HCT116 (cell line): ENCODE measurements at regions not wholly inside any gene's neighbourhood (a gene's known extent, or its start where the extent isn't known, plus 50 kb on each side); places are given as distances from the start of the nearest gene placed in this dataset.

Experiments
- ATAC-seq: fragments of 200-7000 bp; cut with Tn5 transposase; 2 replicates; pipeline ENCODE4 v1.9.1; 2020; ENCODE audit warnings: mild to moderate bottlenecking, moderate library complexity
- BruUV-seq: library from RNA; stranded (reverse); fragments of 400-500 nt; replicated peaks from 2 replicates; lab custom pipeline; 2021; lab: Mats Ljungman, UMichigan
- CTCF ChIA-PET: fragments of 300-600 bp; sonication (Branson Sonifier 250); formaldehyde crosslinking; loops from one replicate; lab custom pipeline; 2021; ENCODE audit warnings: antibody characterized with exemption; lab: Charles Lee
- POLR2A ChIA-PET: fragments of 300-600, 350-600 bp; sonication (Branson Sonifier 250); formaldehyde crosslinking; loops from one replicate; lab custom pipeline; 2021; ENCODE audit warnings: antibody characterized with exemption; lab: Charles Lee
- RAD21 ChIA-PET, 2 experiments: fragments of 300-600 bp; sonication (Branson Sonifier 250); formaldehyde crosslinking; loops; one replicate each; lab custom pipeline; 2023; ENCODE audit warnings: low total read pairs in 2 of 2; ENCODE audit not compliant: uncharacterized antibody in 2 of 2, unreplicated experiment in 2 of 2, low non-redundant PET in 1 of 2; lab: Charles Lee
- DNase-seq: peaks from one replicate; pipeline ENCODE4 v3.0.0-alpha.2; 2010; ENCODE audit warnings: low read depth, low spot score
- H2AFZ ChIP-seq: fragments of 200-600 bp; shearing (Covaris generic), sonication (generic); 2 replicates; pipeline ENCODE4 v1.6.1; 2017; ENCODE audit warnings: low read depth, mixed run types, mixed read lengths, antibody characterized with exemption, low read length; ENCODE audit not compliant: poor library complexity, severe bottlenecking
- H3K27ac ChIP-seq: 2 replicates; pipeline ENCODE4 v1.5.1; 2012; ENCODE audit warnings: low read depth, low read length
- H3K27me3 ChIP-seq: fragments of 200-600 bp; sonication (generic); 2 replicates; pipeline ENCODE4 v1.6.1; 2016; ENCODE audit warnings: mixed run types, low read length, mixed read lengths; ENCODE audit not compliant: insufficient read depth
- H3K36me3 ChIP-seq, 2 experiments: fragments of 200-500 bp in 1 of 2; fragments of 200-600 bp in 1 of 2; sonication (Bioruptor generic) in 1 of 2; sonication (generic) in 1 of 2; 2 replicates each; pipeline versions ENCODE4 v1.5.1 to v1.6.1; 2014 to 2016; ENCODE audit warnings: low read length in 2 of 2, inconsistent platforms in 1 of 2, mixed read lengths in 1 of 2, mixed run types in 1 of 2; ENCODE audit not compliant: insufficient read depth in 2 of 2, control insufficient read depth in 1 of 2
- H3K4me1 ChIP-seq, 2 experiments: fragments of 200-600 bp in 1 of 2; sonication (generic) in 1 of 2; 2 replicates each; pipeline versions ENCODE4 v1.5.1 to v1.6.1; 2012 to 2017; ENCODE audit warnings: low read length in 2 of 2, inconsistent platforms in 1 of 2, mild to moderate bottlenecking in 1 of 2, mixed read lengths in 1 of 2, mixed run types in 1 of 2, moderate library complexity in 1 of 2; ENCODE audit not compliant: insufficient read depth in 2 of 2, control insufficient read depth in 1 of 2
- H3K4me2 ChIP-seq: fragments of 200-600 bp; sonication (generic); 2 replicates; pipeline ENCODE4 v1.6.1; 2017; ENCODE audit warnings: mixed run types, low read length, mixed read lengths
- H3K4me3 ChIP-seq, 2 experiments: fragments of 200-600 bp in 1 of 2; sonication (generic) in 1 of 2; replicated peaks in 1 of 2; 2 replicates each; pipeline ENCODE4 v1.5.1; 2011 to 2016; ENCODE audit warnings: low read length in 2 of 2, control low read depth in 1 of 2, low read depth in 1 of 2, mild to moderate bottlenecking in 1 of 2, mixed read lengths in 1 of 2, mixed run types in 1 of 2
- H3K79me2 ChIP-seq: fragments of 200-600 bp; sonication (generic); 2 replicates; pipeline ENCODE4 v1.6.1; 2017; ENCODE audit warnings: mild to moderate bottlenecking, mixed run types, low read length, moderate library complexity, mixed read lengths; ENCODE audit not compliant: insufficient read depth
- H3K9ac ChIP-seq: fragments of 200-600 bp; sonication (generic); 2 replicates; pipeline ENCODE4 v1.6.1; 2016; ENCODE audit warnings: low read length, mixed read lengths
- H3K9me2 ChIP-seq: fragments of 200-600 bp; sonication (generic), shearing (Covaris generic); 2 replicates; pipeline ENCODE4 v1.6.1; 2017; ENCODE audit warnings: mixed run types, mild to moderate bottlenecking, moderate library complexity; ENCODE audit not compliant: insufficient read depth
- H3K9me3 ChIP-seq, 2 experiments: fragments of 200-500 bp in 1 of 2; fragments of 200-600 bp in 1 of 2; sonication (Bioruptor generic) in 1 of 2; sonication (generic) in 1 of 2; 2 replicates each; pipeline ENCODE4 v1.6.1; 2014 to 2017; ENCODE audit warnings: low read length in 2 of 2, mixed read lengths in 2 of 2, inconsistent platforms in 1 of 2, low read depth in 1 of 2, mild to moderate bottlenecking in 1 of 2, mixed run types in 1 of 2, moderate library complexity in 1 of 2; ENCODE audit not compliant: control insufficient read depth in 1 of 2, insufficient read depth in 1 of 2
- H4K20me1 ChIP-seq: fragments of 200-600 bp; sonication (generic), shearing (Covaris generic); 2 replicates; pipeline ENCODE4 v1.6.1; 2017; ENCODE audit warnings: mixed run types, mild to moderate bottlenecking, moderate library complexity; ENCODE audit not compliant: insufficient read depth
- CBX3 ChIP-seq: IDR thresholded peaks from 2 replicates; pipeline ENCODE4 v1.6.1; 2012; ENCODE audit warnings: low read depth
- CEBPB ChIP-seq: IDR thresholded peaks from 2 replicates; pipeline ENCODE4 v1.6.1; 2012; ENCODE audit warnings: low read depth
- CTCF ChIP-seq, 3 experiments: fragments of 200-600 bp in 1 of 3; sonication (generic) in 1 of 3; IDR thresholded peaks in 2 of 3; conservative IDR thresholded peaks in 1 of 3; 2 replicates each; pipeline ENCODE4 v1.5.1; 2012 to 2017; ENCODE audit warnings: low read depth in 2 of 3, low read length in 2 of 3, antibody characterized with exemption in 1 of 3, borderline replicate concordance in 1 of 3, control low read depth in 1 of 3, mild to moderate bottlenecking in 1 of 3, mixed read lengths in 1 of 3, mixed run types in 1 of 3, moderate library complexity in 1 of 3; ENCODE audit not compliant: insufficient read depth in 1 of 3
- EGR1 ChIP-seq: IDR thresholded peaks from 2 replicates; pipeline ENCODE4 v1.6.1; 2012; ENCODE audit warnings: low read depth
- ELF1 ChIP-seq: IDR thresholded peaks from 2 replicates; pipeline ENCODE4 v1.6.1; 2012; ENCODE audit warnings: low read depth, borderline replicate concordance
- EZH2 ChIP-seq: fragments of 200-600 bp; sonication (generic); IDR thresholded peaks from 2 replicates; pipeline ENCODE4 v1.6.1; 2017; ENCODE audit warnings: antibody characterized with exemption, mixed run types
- FOSL1 ChIP-seq: IDR thresholded peaks from 2 replicates; pipeline ENCODE4 v1.6.1; 2012; ENCODE audit warnings: low read depth
- JUND ChIP-seq: IDR thresholded peaks from 2 replicates; pipeline ENCODE4 v1.6.1; 2012
- MAX ChIP-seq: IDR thresholded peaks from 2 replicates; pipeline ENCODE4 v1.6.1; 2012
- POLR2AphosphoS5 ChIP-seq: IDR thresholded peaks from 2 replicates; pipeline ENCODE4 v1.6.1; 2011; ENCODE audit warnings: mild to moderate bottlenecking, low read depth, low read length, moderate library complexity
- RAD21 ChIP-seq: IDR thresholded peaks from 2 replicates; pipeline ENCODE4 v1.6.1; 2012; ENCODE audit warnings: low read depth, mild to moderate bottlenecking
- REST ChIP-seq: IDR thresholded peaks from 2 replicates; pipeline ENCODE4 v1.6.1; 2012; ENCODE audit warnings: low read depth
- SIN3A ChIP-seq: IDR thresholded peaks from 2 replicates; pipeline ENCODE4 v1.6.1; 2012; ENCODE audit warnings: low read depth
- SRF ChIP-seq: IDR thresholded peaks from 2 replicates; pipeline ENCODE4 v1.6.1; 2012; ENCODE audit warnings: low read depth
- TCF7L2 ChIP-seq: IDR thresholded peaks from 2 replicates; pipeline ENCODE4 v1.7.0; 2011; ENCODE audit warnings: borderline replicate concordance, inconsistent platforms; ENCODE audit not compliant: insufficient read depth, insufficient read length; ENCODE audit errors: extremely low read depth
- YY1 ChIP-seq: IDR thresholded peaks from 2 replicates; pipeline ENCODE4 v1.6.1; 2011; ENCODE audit warnings: low read length, low read depth, moderate library complexity, mild to moderate bottlenecking; ENCODE audit not compliant: insufficient replicate concordance; ENCODE audit errors: extremely low read depth
- ZFX ChIP-seq: fragments of 450-650 bp; IDR thresholded peaks from 2 replicates; pipeline ENCODE4 v1.6.1; 2017
- ZNF274 ChIP-seq: fragments of 200-500 bp; sonication (Bioruptor generic); IDR thresholded peaks from 2 replicates; pipeline ENCODE4 v1.6.1; 2014; ENCODE audit warnings: mild to moderate bottlenecking, low read depth, low read length, inconsistent platforms
- intact Hi-C: fragments of 100-400 bp; cut with micrococcal nuclease; formaldehyde crosslinking; loops from 2 replicates; pipeline ENCODE4 v1.10.0; 2022
- TF ChIP-seq, protein P1 (sequence below): IDR thresholded peaks from 2 replicates; pipeline ENCODE4 v1.6.1; 2012
- TF ChIP-seq, protein P2 (sequence below): IDR thresholded peaks from 2 replicates; pipeline ENCODE4 v1.6.1; 2011; ENCODE audit warnings: mild to moderate bottlenecking, low read length, moderate library complexity; ENCODE audit not compliant: insufficient replicate concordance; ENCODE audit errors: extremely low read depth

- BruUV-seq: no TSS peak
- CTCF ChIA-PET: no interaction called here
- TF ChIP-seq, protein P1, sequence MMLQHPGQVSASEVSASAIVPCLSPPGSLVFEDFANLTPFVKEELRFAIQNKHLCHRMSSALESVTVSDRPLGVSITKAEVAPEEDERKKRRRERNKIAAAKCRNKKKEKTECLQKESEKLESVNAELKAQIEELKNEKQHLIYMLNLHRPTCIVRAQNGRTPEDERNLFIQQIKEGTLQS: no peak
- TF ChIP-seq ZFX (no peak), YY1 (no peak), RAD21 (no peak), CTCF (IDR thresholded peaks at IDR 0.05 in 2 of 3, conservative IDR thresholded peaks at IDR 0.05 in 1 of 3; ENCODE audit: borderline replicate concordance in 1 of 3, insufficient read depth in 1 of 3, low read depth in 2 of 3, low read length in 2 of 3) (no peak), TCF7L2 (no peak), REST (no peak), FOSL1 (no peak), CBX3 (no peak), ELF1 (no peak), MAX (no peak), JUND (no peak), POLR2AphosphoS5 (no peak), EZH2 (no peak), CEBPB (no peak), EGR1 (no peak), SIN3A (no peak), ZNF274 (no peak), SRF (no peak)
- TF ChIP-seq, protein P2, sequence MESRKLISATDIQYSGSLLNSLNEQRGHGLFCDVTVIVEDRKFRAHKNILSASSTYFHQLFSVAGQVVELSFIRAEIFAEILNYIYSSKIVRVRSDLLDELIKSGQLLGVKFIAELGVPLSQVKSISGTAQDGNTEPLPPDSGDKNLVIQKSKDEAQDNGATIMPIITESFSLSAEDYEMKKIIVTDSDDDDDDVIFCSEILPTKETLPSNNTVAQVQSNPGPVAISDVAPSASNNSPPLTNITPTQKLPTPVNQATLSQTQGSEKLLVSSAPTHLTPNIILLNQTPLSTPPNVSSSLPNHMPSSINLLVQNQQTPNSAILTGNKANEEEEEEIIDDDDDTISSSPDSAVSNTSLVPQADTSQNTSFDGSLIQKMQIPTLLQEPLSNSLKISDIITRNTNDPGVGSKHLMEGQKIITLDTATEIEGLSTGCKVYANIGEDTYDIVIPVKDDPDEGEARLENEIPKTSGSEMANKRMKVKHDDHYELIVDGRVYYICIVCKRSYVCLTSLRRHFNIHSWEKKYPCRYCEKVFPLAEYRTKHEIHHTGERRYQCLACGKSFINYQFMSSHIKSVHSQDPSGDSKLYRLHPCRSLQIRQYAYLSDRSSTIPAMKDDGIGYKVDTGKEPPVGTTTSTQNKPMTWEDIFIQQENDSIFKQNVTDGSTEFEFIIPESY: no peak
- DNase-seq (no peak), ATAC-seq (no peak)
- H3K4me3 ChIP-seq: no peak overlapping the region
- no peak overlapping the region for H3K9ac ChIP-seq
- H3K9me2 ChIP-seq: no peaks in the 10 kb centered on the region
- H3K27me3 ChIP-seq: no peaks in the 10 kb centered on the region
- no peaks in the 10 kb centered on the region for H3K36me3 ChIP-seq
- no peaks in the 10 kb centered on the region for H4K20me1 ChIP-seq
- no peak overlapping the region for H3K27ac ChIP-seq
- POLR2A ChIA-PET: no interaction called here
- intact Hi-C loops: no loop called here
- H3K4me2 ChIP-seq: no peak overlapping the region
- H2AFZ ChIP-seq: no peak overlapping the region
- peaks cover 0 to 3% of the 10 kb centered on the region in 2 experiments; a peak in 2 of 4 replicates for H3K9me3 ChIP-seq
- no peaks in the 10 kb centered on the region for H3K79me2 ChIP-seq
- RAD21 ChIA-PET: no interaction called here
- no peaks in the 10 kb centered on the region for H3K4me1 ChIP-seq
Measured at GRCh38 chr9:80842389-80842788, 847.0 kb downstream of the TLE1 start.
